WI38 (cell line): ENCODE measurements at regions not wholly inside any gene's neighbourhood (a gene's known extent, or its start where the extent isn't known, plus 50 kb on each side); places are given as distances from the start of the nearest gene placed in this dataset.

Experiments
- H3K4me3 ChIP-seq: 2 replicates; pipeline ENCODE4 v1.5.1; 2011; ENCODE audit warnings: low read depth, mild to moderate bottlenecking, control low read depth, low read length
- CTCF ChIP-seq: IDR thresholded peaks from 2 replicates; pipeline ENCODE4 v1.5.1; 2012; ENCODE audit warnings: low read depth, mild to moderate bottlenecking, control low read depth, low read length

GRCh38 chr3:30527186-30527585 lies 79.2 kb upstream of the TGFBR2 start:
- no peak for TF ChIP-seq CTCF
- H3K4me3 ChIP-seq: no peak overlapping the region

- no peak overlapping the region for H3K4me3 ChIP-seq
- TF ChIP-seq CTCF: no peak
Observed at GRCh38 chr3:30527720-30528119, 78.7 kb upstream of the TGFBR2 start.

GRCh38 chr3:30530084-30530483 lies 76.3 kb upstream of the TGFBR2 start:
- no peak for TF ChIP-seq CTCF

GRCh38 chr3:30531017-30531570 lies 75.3 kb upstream of the TGFBR2 start:
- no peak for TF ChIP-seq CTCF
- H3K4me3 ChIP-seq: no peak overlapping the region

More at GRCh38 chr3:30530084-30530483, 76.3 kb upstream of the TGFBR2 start:
- no peak overlapping the region for H3K4me3 ChIP-seq

GRCh38 chr3:30535525-30535924 lies 70.9 kb upstream of the TGFBR2 start:
- no peak for TF ChIP-seq CTCF

GRCh38 chr3:30538791-30539190 lies 67.6 kb upstream of the TGFBR2 start:
- no peak overlapping the region for H3K4me3 ChIP-seq
- TF ChIP-seq CTCF: no peak

More at GRCh38 chr3:30535525-30535924, 70.9 kb upstream of the TGFBR2 start:
- no peak overlapping the region for H3K4me3 ChIP-seq

- H3K4me3 ChIP-seq: no peak overlapping the region
- no peak for TF ChIP-seq CTCF
Observed at GRCh38 chr3:30539206-30539605, 67.2 kb upstream of the TGFBR2 start.
